ENCODE measurements at regions not wholly inside any gene's neighbourhood (a gene's known extent, or its start where the extent isn't known, plus 50 kb on each side); places are given as distances from the start of the nearest gene placed in this dataset.

- no peak for TF ChIP-seq POLR2AphosphoS5 (IDR thresholded peaks at IDR 0.05; ENCODE audit: insufficient read depth in 1 of 2, low read depth in 1 of 2)
- TF ChIP-seq POLR2A (IDR thresholded peaks at IDR 0.05) = no peak
These were observed 827.2 kb downstream of the EPHA4 start for GRCh38 chr2:220744861-220745260.
